CD14-positive monocyte (primary cell): ENCODE measurements at regions not wholly inside any gene's neighbourhood (a gene's known extent, or its start where the extent isn't known, plus 50 kb on each side); places are given as distances from the start of the nearest gene placed in this dataset.

ENCODE experiments used
- DNase-seq, 3 donors: peaks; one replicate each; pipeline ENCODE4 v3.0.0-alpha.2; 2011 to 2022
- H2AFZ ChIP-seq: 2 replicates; pipeline ENCODE4 v1.6.0; 2012; ENCODE audit warnings: mild to moderate bottlenecking, low read depth, low read length, inconsistent platforms; ENCODE audit not compliant: insufficient read depth, poor library complexity, severe bottlenecking
- H3K27ac ChIP-seq, 2 donors: 1 replicate in 1 of 2; 2 replicates in 1 of 2; pipeline ENCODE4 v1.5.1; 2012 to 2013; ENCODE audit warnings: low read length in 2 of 2, control low read depth in 1 of 2, inconsistent platforms in 1 of 2, low read depth in 1 of 2, mild to moderate bottlenecking in 1 of 2
- H3K27me3 ChIP-seq, 2 donors: one replicate each; pipeline versions ENCODE4 v1.6.0 to v1.6.1; 2011 to 2013; ENCODE audit warnings: low read length in 2 of 2; ENCODE audit not compliant: control insufficient read depth in 2 of 2, insufficient read depth in 2 of 2
- H3K36me3 ChIP-seq, 2 donors: replicated peaks in 1 of 2; 1 replicate in 1 of 2; 2 replicates in 1 of 2; pipeline versions ENCODE4 v1.5.1 to v1.6.1; 2012 to 2013; ENCODE audit warnings: low read length in 2 of 2, control low read depth in 1 of 2, inconsistent platforms in 1 of 2, mild to moderate bottlenecking in 1 of 2; ENCODE audit not compliant: insufficient read depth in 2 of 2, control insufficient read depth in 1 of 2
- H3K4me1 ChIP-seq, 2 donors: 1 replicate in 1 of 2; 2 replicates in 1 of 2; pipeline versions ENCODE4 v1.5.1 to v1.6.1; 2012 to 2013; ENCODE audit warnings: low read length in 2 of 2, control low read depth in 1 of 2, inconsistent platforms in 1 of 2, mild to moderate bottlenecking in 1 of 2, moderate library complexity in 1 of 2; ENCODE audit not compliant: insufficient read depth in 2 of 2, control insufficient read depth in 1 of 2
- H3K4me2 ChIP-seq: replicated peaks from 2 replicates; pipeline ENCODE3; 2012; ENCODE audit warnings: low read length, moderate library complexity, mild to moderate bottlenecking; ENCODE audit not compliant: poor library complexity, severe bottlenecking; ENCODE audit errors: extremely low read depth
- H3K4me3 ChIP-seq, 3 experiments: fragments of 200-600 bp in 1 of 3; sonication (generic) in 1 of 3; replicated peaks in 1 of 3; 1 replicate in 2 of 3; 2 replicates in 1 of 3; pipeline ENCODE4 v1.5.1; 2011 to 2013; ENCODE audit warnings: low read length in 3 of 3, mild to moderate bottlenecking in 3 of 3, control low read depth in 2 of 3, low read depth in 2 of 3, inconsistent platforms in 1 of 3, moderate library complexity in 1 of 3
- H3K79me2 ChIP-seq: 2 replicates; pipeline ENCODE4 v1.6.0; 2012; ENCODE audit warnings: mild to moderate bottlenecking, control low read depth, inconsistent platforms, low read length, moderate library complexity; ENCODE audit not compliant: insufficient read depth
- H3K9ac ChIP-seq: 2 replicates; pipeline ENCODE4 v1.6.0; 2017; ENCODE audit warnings: low read length, mild to moderate bottlenecking; ENCODE audit not compliant: insufficient read depth, poor library complexity, severe bottlenecking
- H3K9me3 ChIP-seq, 2 donors: replicated peaks in 1 of 2; 1 replicate in 1 of 2; 2 replicates in 1 of 2; pipeline versions ENCODE4 v1.5.1 to v1.6.1; 2012 to 2013; ENCODE audit warnings: low read length in 2 of 2, control low read depth in 1 of 2; ENCODE audit not compliant: control insufficient read depth in 1 of 2, insufficient read depth in 1 of 2
- H4K20me1 ChIP-seq: 2 replicates; pipeline ENCODE4 v1.6.0; 2012; ENCODE audit warnings: mild to moderate bottlenecking, low read length, control low read depth, moderate library complexity; ENCODE audit not compliant: insufficient read depth
- H3K27ac Mint-ChIP-seq, 7 donors: one replicate each; pipeline ENCODE4 v1.8.0; 2020; ENCODE audit warnings: mild to moderate bottlenecking in 7 of 7, mixed read lengths in 7 of 7, moderate library complexity in 6 of 7, inconsistent platforms in 2 of 7
- H3K27me3 Mint-ChIP-seq, 3 donors: one replicate each; pipeline ENCODE4 v1.8.0; 2021 to 2022; ENCODE audit warnings: low read depth in 3 of 3, mild to moderate bottlenecking in 3 of 3, mixed read lengths in 3 of 3, moderate library complexity in 3 of 3, inconsistent platforms in 1 of 3
- H3K36me3 Mint-ChIP-seq, 2 donors: one replicate each; pipeline ENCODE4 v1.8.0; 2020; ENCODE audit warnings: mixed read lengths in 2 of 2, inconsistent platforms in 1 of 2, mild to moderate bottlenecking in 1 of 2
- H3K4me1 Mint-ChIP-seq: one replicate; pipeline ENCODE4 v1.8.0; 2020; ENCODE audit warnings: mild to moderate bottlenecking, mixed read lengths
- H3K4me3 Mint-ChIP-seq, 2 donors: one replicate each; pipeline ENCODE4 v1.8.0; 2020; ENCODE audit warnings: mild to moderate bottlenecking in 2 of 2, mixed read lengths in 2 of 2, moderate library complexity in 1 of 2
- H3K9me3 Mint-ChIP-seq, 7 donors: one replicate each; pipeline ENCODE4 v1.8.0; 2020 to 2022; ENCODE audit warnings: mixed read lengths in 7 of 7, mild to moderate bottlenecking in 6 of 7, moderate library complexity in 6 of 7, inconsistent platforms in 2 of 7
- WGBS: methylation state at CpG from one replicate; pipeline ENCODE4 v1.1.5; 2013; ENCODE audit warnings: missing lambda C conversion rate; ENCODE audit not compliant: insufficient coverage; 5-methylcytosine and 5-hydroxymethylcytosine counted together
- intact Hi-C, 2 donors: fragments of 100-400 bp; cut with micrococcal nuclease; formaldehyde crosslinking; loops; one replicate each; pipeline versions ENCODE4 v1.15.0 to v1.15.1; 2023
- TF ChIP-seq, protein P1 (sequence below): fragments of 200-600 bp; IDR thresholded peaks from one replicate; pipeline ENCODE4 v1.8.0; 2022; ENCODE audit warnings: antibody characterized with exemption, mild to moderate bottlenecking

DNA sequence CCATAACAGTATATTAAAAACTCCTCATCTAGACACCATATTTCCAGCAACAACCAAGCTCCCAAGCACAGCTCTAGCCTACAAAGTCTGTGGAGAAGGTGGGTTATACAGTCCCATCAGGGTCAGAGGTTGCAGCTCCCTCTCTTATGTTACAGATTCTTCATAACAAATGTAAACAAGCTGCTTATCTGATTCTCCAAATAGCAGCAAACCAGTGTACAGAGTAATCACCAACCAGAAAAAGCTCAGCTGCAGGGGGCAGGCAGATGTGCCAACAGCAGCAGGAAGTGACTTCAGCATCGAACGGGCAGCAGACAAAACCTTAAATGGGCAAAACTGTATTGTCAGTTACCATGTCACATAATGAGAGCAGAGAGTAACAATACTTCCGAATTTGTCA, 52.9 kb upstream of the NABP1 start:
- H3K79me2 ChIP-seq = no peaks in the 10 kb centered on the region

DNA sequence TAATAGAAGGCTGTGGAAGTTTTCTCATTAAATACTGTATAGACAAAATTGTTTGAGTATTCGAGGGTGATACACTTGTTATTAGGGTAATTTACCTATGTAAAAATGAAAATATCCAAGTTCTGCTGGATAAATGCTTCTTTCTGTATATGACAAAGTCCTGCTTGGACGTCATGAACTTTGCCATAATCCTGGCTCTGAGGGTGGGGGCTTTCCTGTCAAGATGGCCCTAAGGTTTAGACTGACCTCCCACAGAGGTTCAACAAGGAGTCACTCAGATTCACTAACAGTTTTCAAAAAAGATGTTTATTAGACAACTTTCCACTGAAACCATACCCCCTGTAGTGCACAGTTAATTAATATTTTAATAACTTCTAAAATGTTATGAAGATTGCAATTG, 52.5 kb upstream of the NABP1 start:
- Histone ChIP-seq H4K20me1 (no peaks in the 10 kb centered on the region), H3K27ac (no peak overlapping the region), H2AFZ (no peak overlapping the region), H3K36me3 (no peaks in the 10 kb centered on the region), H3K9ac (no peak overlapping the region), H3K4me2 (no peak overlapping the region), H3K9me3 (no peaks in the 10 kb centered on the region), H3K27me3 (no peaks in the 10 kb centered on the region), H3K4me3 (no peak overlapping the region), H3K4me1 (peaks cover 29 to 37% of the 10 kb centered on the region in 2 donors), H3K79me2 (no peaks in the 10 kb centered on the region)
- H3K9me3 Mint-ChIP-seq = peaks cover 0 to 3% (median 0%) of the 10 kb centered on the region in 7 donors
- no peak for DNase-seq
- peaks cover 52% of the 10 kb centered on the region for H3K4me1 Mint-ChIP-seq
- H3K36me3 Mint-ChIP-seq = peaks cover 0 to 6% of the 10 kb centered on the region in 2 donors
- H3K27ac Mint-ChIP-seq = peak overlapping the region in 6 of 7 donors; percentile 26 to 89 (median 80)
- intact Hi-C loops = no loop called here
- WGBS = 86% methylated on average over 1 of the region's 2 CpGs
- no peak overlapping the region for H3K4me3 Mint-ChIP-seq
- TF ChIP-seq, protein P1, sequence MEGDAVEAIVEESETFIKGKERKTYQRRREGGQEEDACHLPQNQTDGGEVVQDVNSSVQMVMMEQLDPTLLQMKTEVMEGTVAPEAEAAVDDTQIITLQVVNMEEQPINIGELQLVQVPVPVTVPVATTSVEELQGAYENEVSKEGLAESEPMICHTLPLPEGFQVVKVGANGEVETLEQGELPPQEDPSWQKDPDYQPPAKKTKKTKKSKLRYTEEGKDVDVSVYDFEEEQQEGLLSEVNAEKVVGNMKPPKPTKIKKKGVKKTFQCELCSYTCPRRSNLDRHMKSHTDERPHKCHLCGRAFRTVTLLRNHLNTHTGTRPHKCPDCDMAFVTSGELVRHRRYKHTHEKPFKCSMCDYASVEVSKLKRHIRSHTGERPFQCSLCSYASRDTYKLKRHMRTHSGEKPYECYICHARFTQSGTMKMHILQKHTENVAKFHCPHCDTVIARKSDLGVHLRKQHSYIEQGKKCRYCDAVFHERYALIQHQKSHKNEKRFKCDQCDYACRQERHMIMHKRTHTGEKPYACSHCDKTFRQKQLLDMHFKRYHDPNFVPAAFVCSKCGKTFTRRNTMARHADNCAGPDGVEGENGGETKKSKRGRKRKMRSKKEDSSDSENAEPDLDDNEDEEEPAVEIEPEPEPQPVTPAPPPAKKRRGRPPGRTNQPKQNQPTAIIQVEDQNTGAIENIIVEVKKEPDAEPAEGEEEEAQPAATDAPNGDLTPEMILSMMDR = no peak
- peaks cover 0 to 3% (median 2%) of the 10 kb centered on the region in 3 donors for H3K27me3 Mint-ChIP-seq

More for the DNA sequence above, 52.9 kb upstream of the NABP1 start:
- no peak overlapping the region for H3K9ac ChIP-seq
- intact Hi-C loops = no loop called here
- no peaks in the 10 kb centered on the region for H4K20me1 ChIP-seq
- peak overlapping the region in 1 of 2 donors; percentile 29 for H3K4me3 Mint-ChIP-seq
- H3K27me3 Mint-ChIP-seq = peaks cover 0 to 3% (median 2%) of the 10 kb centered on the region in 3 donors
- H3K27me3 ChIP-seq = no peaks in the 10 kb centered on the region
- peaks cover 0 to 6% of the 10 kb centered on the region in 2 donors for H3K36me3 Mint-ChIP-seq
- H3K27ac Mint-ChIP-seq = peak overlapping the region; percentile 75 to 91 (median 88)
- no peaks in the 10 kb centered on the region for H3K9me3 ChIP-seq
- H3K27ac ChIP-seq = peak overlapping the region in 1 of 2 donors; percentile 24
- H3K4me3 ChIP-seq = no peak overlapping the region
- H2AFZ ChIP-seq = peak overlapping the region; percentile 1
- TF ChIP-seq, protein P1 = no peak
- no peaks in the 10 kb centered on the region for H3K36me3 ChIP-seq
- H3K4me1 ChIP-seq = peaks cover 34 to 42% of the 10 kb centered on the region in 2 donors
- no peak overlapping the region for H3K4me2 ChIP-seq
- H3K4me1 Mint-ChIP-seq = peaks cover 56% of the 10 kb centered on the region
- WGBS = no CpG with 5 or more reads among the region's 3 CpGs
- peak; percentile 73 to 91 (median 83) for DNase-seq
- H3K9me3 Mint-ChIP-seq = peaks cover 0 to 3% (median 0%) of the 10 kb centered on the region in 7 donors
